ENCODE measurements at regions not wholly inside any gene's neighbourhood (a gene's known extent, or its start where the extent isn't known, plus 50 kb on each side); places are given as distances from the start of the nearest gene placed in this dataset.

DNA sequence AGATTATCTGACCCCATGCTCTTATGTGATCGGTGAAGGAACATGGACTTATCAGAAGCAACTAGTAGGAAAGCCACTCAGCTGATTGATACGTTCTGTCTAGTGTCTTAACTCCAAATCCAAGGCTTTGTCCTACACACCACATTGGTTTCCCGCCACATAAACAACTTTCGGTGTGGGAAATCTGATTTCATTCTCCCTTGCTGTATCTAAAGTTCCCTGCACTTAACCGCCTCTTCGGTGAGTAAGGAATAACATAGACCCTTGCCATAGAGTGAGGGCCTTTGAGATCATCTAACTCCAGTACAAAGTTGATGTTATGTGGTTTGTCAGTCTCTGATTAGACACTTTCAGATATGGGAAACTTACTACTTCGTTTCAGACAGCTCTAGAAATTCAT lies 538.2 kb upstream of the TNP1 start:
- H3K9ac ChIP-seq (ENCODE audit: low read length), result no peak overlapping the region
- no peaks in the 10 kb centered on the region for H4K20me1 ChIP-seq (ENCODE audit: low read depth, low read length)

GRCh38 chr2:217396586-217396985 lies 536.7 kb upstream of the TNP1 start:
- Histone ChIP-seq H2AFZ (ENCODE audit: low read depth, low read length, severe bottlenecking) (no peak overlapping the region), H3K4me2 (ENCODE audit: low read depth, low read length, poor library complexity, severe bottlenecking) (no peak overlapping the region)

More for the DNA sequence above, 538.2 kb upstream of the TNP1 start:
- no peak overlapping the region for H3K27ac ChIP-seq (ENCODE audit: low read depth, low read length)
- H3F3A ChIP-seq (ENCODE audit: insufficient read depth), result no peaks in the 10 kb centered on the region
- H3K9me2 ChIP-seq (replicated peaks; ENCODE audit: insufficient read depth, low read length), result no peaks in the 10 kb centered on the region
- no peak overlapping the region for H3K4me3 ChIP-seq (ENCODE audit: insufficient read depth, low read length, poor library complexity, severe bottlenecking)
- no peak overlapping the region for H2AFZ ChIP-seq (ENCODE audit: low read depth, low read length, severe bottlenecking)
- no peak for TF ChIP-seq EZH2phosphoT487 (conservative IDR thresholded peaks at IDR 0.05; ENCODE audit: low read length)
- TF ChIP-seq, protein P1, sequence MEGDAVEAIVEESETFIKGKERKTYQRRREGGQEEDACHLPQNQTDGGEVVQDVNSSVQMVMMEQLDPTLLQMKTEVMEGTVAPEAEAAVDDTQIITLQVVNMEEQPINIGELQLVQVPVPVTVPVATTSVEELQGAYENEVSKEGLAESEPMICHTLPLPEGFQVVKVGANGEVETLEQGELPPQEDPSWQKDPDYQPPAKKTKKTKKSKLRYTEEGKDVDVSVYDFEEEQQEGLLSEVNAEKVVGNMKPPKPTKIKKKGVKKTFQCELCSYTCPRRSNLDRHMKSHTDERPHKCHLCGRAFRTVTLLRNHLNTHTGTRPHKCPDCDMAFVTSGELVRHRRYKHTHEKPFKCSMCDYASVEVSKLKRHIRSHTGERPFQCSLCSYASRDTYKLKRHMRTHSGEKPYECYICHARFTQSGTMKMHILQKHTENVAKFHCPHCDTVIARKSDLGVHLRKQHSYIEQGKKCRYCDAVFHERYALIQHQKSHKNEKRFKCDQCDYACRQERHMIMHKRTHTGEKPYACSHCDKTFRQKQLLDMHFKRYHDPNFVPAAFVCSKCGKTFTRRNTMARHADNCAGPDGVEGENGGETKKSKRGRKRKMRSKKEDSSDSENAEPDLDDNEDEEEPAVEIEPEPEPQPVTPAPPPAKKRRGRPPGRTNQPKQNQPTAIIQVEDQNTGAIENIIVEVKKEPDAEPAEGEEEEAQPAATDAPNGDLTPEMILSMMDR (IDR thresholded peaks at IDR 0.05; ENCODE audit: insufficient read depth, low read length, poor library complexity, severe bottlenecking), result no peak
- H3K79me2 ChIP-seq (ENCODE audit: insufficient read depth, low read length), result no peaks in the 10 kb centered on the region
- H3K27me3 ChIP-seq (ENCODE audit: low read length), result no peaks in the 10 kb centered on the region
- H3K4me2 ChIP-seq (ENCODE audit: low read depth, low read length, poor library complexity, severe bottlenecking), result no peak overlapping the region
- no peaks in the 10 kb centered on the region for H3K36me3 ChIP-seq (ENCODE audit: low read length)
- no peaks in the 10 kb centered on the region for H3K9me3 ChIP-seq (ENCODE audit: insufficient read depth, low read length)

GRCh38 chr2:217396165-217396564 lies 536.3 kb upstream of the TNP1 start:
- Histone ChIP-seq H3K27ac (ENCODE audit: low read depth, low read length) (no peak overlapping the region), H2AFZ (ENCODE audit: low read depth, low read length, severe bottlenecking) (no peak overlapping the region), H3K4me3 (ENCODE audit: insufficient read depth, low read length, poor library complexity, severe bottlenecking) (no peak overlapping the region), H3K4me2 (ENCODE audit: low read depth, low read length, poor library complexity, severe bottlenecking) (no peak overlapping the region), H3K9ac (ENCODE audit: low read length) (no peak overlapping the region), H3K27me3 (ENCODE audit: low read length) (no peaks in the 10 kb centered on the region), H3K79me2 (ENCODE audit: insufficient read depth, low read length) (no peaks in the 10 kb centered on the region), H3K36me3 (ENCODE audit: low read length) (no peaks in the 10 kb centered on the region), H4K20me1 (ENCODE audit: low read depth, low read length) (no peaks in the 10 kb centered on the region), H3F3A (ENCODE audit: insufficient read depth) (no peaks in the 10 kb centered on the region), H3K9me3 (ENCODE audit: insufficient read depth, low read length) (no peaks in the 10 kb centered on the region), H3K9me2 (replicated peaks; ENCODE audit: insufficient read depth, low read length) (no peaks in the 10 kb centered on the region)
- TF ChIP-seq, protein P1 (IDR thresholded peaks at IDR 0.05; ENCODE audit: insufficient read depth, low read length, poor library complexity, severe bottlenecking), result no peak
- TF ChIP-seq EZH2phosphoT487 (conservative IDR thresholded peaks at IDR 0.05; ENCODE audit: low read length), result no peak

More at GRCh38 chr2:217396586-217396985, 536.7 kb upstream of the TNP1 start:
- Histone ChIP-seq H3K4me3 (ENCODE audit: insufficient read depth, low read length, poor library complexity, severe bottlenecking) (no peak overlapping the region), H3K9ac (ENCODE audit: low read length) (no peak overlapping the region), H3K27ac (ENCODE audit: low read depth, low read length) (no peak overlapping the region), H4K20me1 (ENCODE audit: low read depth, low read length) (no peaks in the 10 kb centered on the region), H3K36me3 (ENCODE audit: low read length) (no peaks in the 10 kb centered on the region), H3K79me2 (ENCODE audit: insufficient read depth, low read length) (no peaks in the 10 kb centered on the region), H3K27me3 (ENCODE audit: low read length) (no peaks in the 10 kb centered on the region), H3F3A (ENCODE audit: insufficient read depth) (no peaks in the 10 kb centered on the region), H3K9me3 (ENCODE audit: insufficient read depth, low read length) (no peaks in the 10 kb centered on the region), H3K9me2 (replicated peaks; ENCODE audit: insufficient read depth, low read length) (no peaks in the 10 kb centered on the region)
- TF ChIP-seq, protein P1 (IDR thresholded peaks at IDR 0.05; ENCODE audit: insufficient read depth, low read length, poor library complexity, severe bottlenecking), result no peak
- TF ChIP-seq EZH2phosphoT487 (conservative IDR thresholded peaks at IDR 0.05; ENCODE audit: low read length), result no peak

Measured in SU-DHL-6 (cell line).